ENCODE measurements at regions not wholly inside any gene's neighbourhood (a gene's known extent, or its start where the extent isn't known, plus 50 kb on each side); places are given as distances from the start of the nearest gene placed in this dataset.

DNA sequence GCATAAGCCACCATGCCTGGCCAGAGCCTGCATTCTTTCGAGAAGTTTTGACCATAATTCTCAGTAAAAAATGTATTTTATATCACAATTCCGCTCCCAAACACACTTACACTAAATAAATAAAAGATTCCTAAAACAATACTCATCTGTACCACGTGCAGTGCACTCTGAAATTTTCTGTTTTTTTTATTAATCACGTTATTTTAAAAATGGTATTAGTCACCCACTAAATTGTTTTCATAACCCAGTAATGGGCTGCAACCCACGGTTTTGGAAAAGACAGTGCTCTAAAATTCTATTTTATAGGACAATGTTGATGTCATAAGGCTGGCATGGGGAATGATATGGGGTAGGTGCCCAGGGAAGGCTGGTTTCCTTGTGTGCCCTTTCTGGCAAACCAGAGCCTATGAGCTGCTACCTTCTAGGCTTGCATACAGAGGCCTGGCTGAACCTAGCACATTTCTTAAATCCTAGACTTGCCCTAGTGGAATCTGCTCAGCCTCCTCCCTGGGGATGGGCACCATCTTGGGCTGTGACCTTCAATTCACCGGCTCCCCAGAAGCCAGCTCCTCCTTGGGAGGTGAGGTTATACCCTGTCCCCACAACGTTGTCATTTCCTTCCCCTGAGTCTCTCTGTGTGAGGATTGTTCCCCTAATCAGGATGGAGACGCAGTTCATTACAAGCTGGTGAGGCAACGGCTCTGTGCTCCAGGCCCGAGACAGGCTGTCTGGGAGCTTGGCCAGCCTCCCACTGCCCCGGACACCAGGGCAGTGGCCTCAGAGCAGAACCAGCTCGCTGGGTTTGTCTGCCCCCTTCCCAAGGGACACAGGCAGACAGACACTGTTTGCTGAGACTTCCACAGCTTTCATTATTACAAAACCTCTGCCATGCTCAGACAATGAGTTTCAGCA is 116.5 kb upstream of the NAV2 start (continued):
- TF ChIP-seq SAP30 (IDR thresholded peaks at IDR 0.05; ENCODE audit: insufficient read depth, insufficient replicate concordance, low read length) (no peak), KDM4A (IDR thresholded peaks at IDR 0.05; ENCODE audit: low read depth, low read length, severe bottlenecking) (no peak), HDAC2 (IDR thresholded peaks at IDR 0.05; ENCODE audit: borderline replicate concordance in 1 of 2, low read depth in 2 of 2, low read length in 2 of 2) (no peak), KDM1A (IDR thresholded peaks at IDR 0.05; ENCODE audit: borderline replicate concordance, low read length) (no peak), CHD2 (IDR thresholded peaks at IDR 0.05; ENCODE audit: low read length) (no peak)
- TF ChIP-seq, protein P1, sequence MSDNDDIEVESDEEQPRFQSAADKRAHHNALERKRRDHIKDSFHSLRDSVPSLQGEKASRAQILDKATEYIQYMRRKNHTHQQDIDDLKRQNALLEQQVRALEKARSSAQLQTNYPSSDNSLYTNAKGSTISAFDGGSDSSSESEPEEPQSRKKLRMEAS (IDR thresholded peaks at IDR 0.05): no peak
